GM21529 (cell line): ENCODE measurements at regions not wholly inside any gene's neighbourhood (a gene's known extent, or its start where the extent isn't known, plus 50 kb on each side); places are given as distances from the start of the nearest gene placed in this dataset.
A peak's percentile ranks its signal among the peaks of the same experiment; 100 is the strongest.

ENCODE experiments used
- ATAC-seq: cut with Tn5 transposase; IDR thresholded peaks from one replicate; pipeline ENCODE4 v1.9.1; 2021; ENCODE audit not compliant: unreplicated experiment

- peak; percentile 80 for ATAC-seq
Measured at GRCh38 chr11:128367573-128367972, 219.8 kb downstream of the ETS1 start.

- no peak for ATAC-seq
Measured at GRCh38 chr11:128365044-128365443, 222.3 kb downstream of the ETS1 start.

- ATAC-seq = no peak
Measured at GRCh38 chr11:128361451-128362020, 225.8 kb downstream of the ETS1 start.

GRCh38 chr11:128359515-128359914 lies 227.8 kb downstream of the ETS1 start:
- no peak for ATAC-seq

DNA sequence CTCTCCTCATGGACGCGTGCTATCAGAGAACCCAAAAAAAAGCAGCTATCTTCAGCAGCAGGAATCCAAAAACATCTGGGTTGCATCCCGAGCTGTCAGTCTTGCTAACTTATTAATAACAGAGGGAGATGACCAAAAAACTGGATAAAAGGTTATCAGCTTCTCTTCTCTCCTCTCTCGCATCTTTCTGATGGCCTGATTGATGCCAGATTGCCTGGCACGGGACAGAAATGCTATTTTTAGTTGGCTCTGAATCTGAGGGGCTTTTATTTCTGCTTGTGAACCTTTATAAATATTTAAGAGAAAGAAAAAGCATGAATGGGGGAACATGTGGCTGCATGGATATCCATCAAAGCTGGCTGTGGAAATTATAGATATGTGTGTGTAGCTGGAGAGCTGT lies 230.3 kb downstream of the ETS1 start:
- ATAC-seq = no peak

DNA sequence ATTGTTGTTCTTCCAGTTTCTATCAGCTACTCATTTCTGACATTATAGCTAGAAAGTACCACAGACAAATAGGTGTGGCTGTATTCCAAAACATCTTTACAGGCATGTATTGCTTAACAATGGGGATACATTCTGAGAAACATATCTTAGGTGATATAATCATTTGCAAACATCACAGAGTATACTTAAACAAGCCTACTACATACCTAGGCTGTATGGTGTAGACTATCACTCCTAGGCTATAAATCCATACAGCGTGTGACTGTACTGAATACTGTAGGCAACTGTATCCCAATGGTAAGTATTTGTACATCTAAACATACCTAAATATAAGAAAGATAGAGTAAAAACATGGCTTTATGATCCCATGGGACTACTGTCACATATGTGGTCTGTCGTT lies 231.8 kb downstream of the ETS1 start:
- ATAC-seq = no peak

DNA sequence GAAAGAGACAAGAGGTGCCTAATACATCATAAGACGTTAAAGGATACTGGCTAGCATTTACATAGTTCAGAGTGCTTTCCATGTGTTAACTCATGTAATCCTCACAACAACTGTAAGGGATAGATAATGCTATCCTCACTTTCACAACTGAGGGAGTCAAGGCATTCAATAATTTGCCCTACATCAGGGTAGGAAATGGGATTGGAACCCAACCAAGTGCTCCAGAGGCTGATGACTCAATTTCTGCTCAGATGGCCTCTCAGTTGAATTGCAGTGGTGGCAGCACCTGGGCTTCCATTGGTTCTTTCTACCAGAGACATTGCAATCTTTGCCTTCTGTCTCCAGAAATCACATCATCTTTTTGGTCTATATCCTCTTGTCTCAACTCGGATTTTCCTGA lies 232.9 kb downstream of the ETS1 start:
- ATAC-seq = no peak

DNA sequence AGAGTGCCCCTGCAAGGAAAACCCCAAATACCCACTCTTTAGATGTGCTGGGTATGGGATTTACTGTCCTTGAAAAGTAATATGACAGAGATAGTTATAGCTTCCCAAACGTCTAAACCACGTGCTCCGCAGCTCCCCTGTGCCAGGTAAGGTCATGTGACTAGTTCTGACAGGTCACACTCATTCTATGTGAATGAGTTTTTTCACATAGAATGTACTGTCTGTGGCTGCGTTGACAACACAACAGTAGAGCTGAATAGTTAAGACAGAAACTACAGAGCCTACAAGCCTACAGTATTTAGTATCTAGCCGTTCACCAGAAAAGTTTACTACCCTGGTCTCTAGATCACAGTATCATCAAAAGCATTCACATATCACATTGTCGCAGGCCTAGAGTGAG lies 236.2 kb downstream of the ETS1 start:
- ATAC-seq = no peak

- no peak for ATAC-seq
Measured at GRCh38 chr11:128349650-128350299, 237.6 kb downstream of the ETS1 start.

DNA sequence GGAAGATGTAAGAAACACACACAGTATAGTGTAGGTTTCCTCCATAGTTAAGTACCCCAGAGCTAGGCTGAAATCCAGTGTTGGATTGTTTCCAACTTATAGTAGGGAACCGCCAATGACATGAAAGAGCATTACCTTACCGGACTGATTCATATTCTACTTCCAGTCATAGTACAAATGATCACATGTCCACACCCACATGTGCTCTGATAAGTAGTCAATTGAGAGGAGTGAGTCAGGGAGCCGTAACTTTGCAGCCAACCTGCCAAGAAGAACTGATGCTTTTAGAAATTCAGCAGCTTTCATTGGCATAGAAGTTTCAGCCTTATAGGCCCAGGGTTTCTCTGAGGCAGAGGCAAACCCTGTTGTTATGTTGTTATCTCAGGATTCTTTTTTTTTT lies 240.6 kb downstream of the ETS1 start:
- ATAC-seq = no peak

- ATAC-seq = no peak
Measured at GRCh38 chr11:128345316-128345715, 242.0 kb downstream of the ETS1 start.

GRCh38 chr11:128343870-128344269 lies 243.5 kb downstream of the ETS1 start:
- ATAC-seq = no peak

GRCh38 chr11:128343135-128343514 lies 244.2 kb downstream of the ETS1 start:
- peak; percentile 35 for ATAC-seq

- ATAC-seq = peak; percentile 95
Measured at GRCh38 chr11:128342511-128343134, 244.7 kb downstream of the ETS1 start.

GRCh38 chr11:128341280-128342248 lies 245.8 kb downstream of the ETS1 start:
- no peak for ATAC-seq

GRCh38 chr11:128339792-128340191 lies 247.6 kb downstream of the ETS1 start:
- ATAC-seq = no peak

- ATAC-seq = no peak
Measured at GRCh38 chr11:128338811-128339210, 248.5 kb downstream of the ETS1 start.

DNA sequence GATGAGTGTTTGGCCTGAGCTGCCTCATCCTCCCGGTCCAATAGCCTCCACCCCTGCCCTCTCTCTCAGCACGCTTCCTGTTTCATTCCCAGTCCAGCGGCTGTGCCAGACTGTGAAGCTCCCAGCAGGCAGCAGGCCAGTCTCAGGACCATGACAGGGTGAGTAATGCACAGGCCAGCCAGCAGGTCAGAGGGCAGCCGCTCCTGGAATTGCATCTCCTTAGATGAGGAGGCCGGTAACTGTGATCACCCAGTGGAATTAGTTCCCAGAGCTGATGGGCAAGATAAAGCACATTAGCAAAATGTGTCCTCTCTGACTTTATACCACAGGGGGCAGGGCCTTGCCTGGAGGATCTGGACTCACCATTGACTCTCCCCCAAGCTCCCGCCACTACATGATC lies 251.2 kb downstream of the ETS1 start:
- ATAC-seq = no peak

- no peak for ATAC-seq
Measured at GRCh38 chr11:128335729-128336128, 251.6 kb downstream of the ETS1 start.

GRCh38 chr11:128334311-128335044 lies 252.9 kb downstream of the ETS1 start:
- no peak for ATAC-seq

DNA sequence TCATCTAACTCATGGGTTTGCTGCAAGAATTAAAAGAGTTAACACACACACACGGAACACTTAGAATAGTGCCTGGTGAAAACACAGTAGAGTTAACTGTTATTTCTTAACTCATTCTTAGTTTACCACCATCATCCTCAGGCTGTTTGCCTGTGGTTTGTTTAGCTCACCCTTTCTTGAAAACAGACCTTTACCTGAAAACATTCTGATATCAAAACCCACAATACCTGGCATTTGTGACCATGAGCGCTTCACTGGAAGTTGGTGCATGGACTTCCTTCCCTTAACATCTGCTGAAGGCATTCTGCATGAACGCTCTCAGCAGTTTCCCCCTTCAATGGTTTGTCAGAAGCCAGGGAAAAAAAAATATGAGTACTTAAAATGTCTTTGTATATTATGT lies 256.0 kb downstream of the ETS1 start:
- ATAC-seq = no peak
